ENCODE measurements at regions not wholly inside any gene's neighbourhood (a gene's known extent, or its start where the extent isn't known, plus 50 kb on each side); places are given as distances from the start of the nearest gene placed in this dataset.

- Histone ChIP-seq H3K9ac (replicated peaks in 1 of 4; ENCODE audit: extremely low read depth in 1 of 4, low read depth in 3 of 4, low read length in 3 of 4) (no peak overlapping the region), H4K5ac (ENCODE audit: insufficient read length, low read depth, low read length) (no peak overlapping the region), H4K20me1 (replicated peaks in 1 of 2; ENCODE audit: control insufficient read depth in 1 of 2, insufficient read depth in 2 of 2, low read length in 2 of 2) (no peaks in the 10 kb centered on the region), H3K23me2 (ENCODE audit: low read depth, low read length) (no peaks in the 10 kb centered on the region), H3K9me3 (ENCODE audit: insufficient read depth in 2 of 2, low read depth in 1 of 2, low read length in 1 of 2) (no peaks in the 10 kb centered on the region; a peak in 1 of 4 replicates), H2AK5ac (ENCODE audit: low read depth, low read length) (no peak overlapping the region), H2BK5ac (ENCODE audit: low read depth, low read length) (no peak overlapping the region), H3K27me3 (replicated peaks in 1 of 4; ENCODE audit: control insufficient read depth in 3 of 4, extremely low read depth in 1 of 4, insufficient read depth in 3 of 4, low read length in 3 of 4) (no peaks in the 10 kb centered on the region; a peak in 1 of 7 replicates), H4K91ac (replicated peaks; ENCODE audit: insufficient read length, low read length) (no peak overlapping the region), H3K23ac (ENCODE audit: insufficient read length) (no peak overlapping the region), H3K14ac (ENCODE audit: insufficient read length) (no peak overlapping the region), H3K4me2 (ENCODE audit: insufficient read depth in 1 of 2, low read depth in 2 of 2, low read length in 2 of 2) (no peak overlapping the region), H2AFZ (ENCODE audit: low read length) (no peak overlapping the region), H3K79me1 (ENCODE audit: low read depth, low read length) (no peaks in the 10 kb centered on the region), H2BK15ac (ENCODE audit: low read length) (no peak overlapping the region), H2BK120ac (replicated peaks; ENCODE audit: low read depth, low read length) (no peak overlapping the region), H2BK20ac (ENCODE audit: low read length) (no peak overlapping the region), H3K79me2 (ENCODE audit: control insufficient read depth in 1 of 2, insufficient read depth in 2 of 2, low read length in 2 of 2) (no peaks in the 10 kb centered on the region), H2BK12ac (ENCODE audit: low read depth, low read length) (no peak overlapping the region), H3K4me3 (ENCODE audit: extremely low read depth in 1 of 4, insufficient read depth in 2 of 4, low read depth in 3 of 4, low read length in 4 of 4) (no peak overlapping the region), H3K18ac (ENCODE audit: extremely low read depth, low read length) (no peak overlapping the region), H3K4ac (replicated peaks; ENCODE audit: insufficient read length, low read depth, low read length) (no peak overlapping the region), H3K56ac (replicated peaks; ENCODE audit: insufficient read length, low read depth, low read length) (no peak overlapping the region), H4K8ac (ENCODE audit: extremely low read depth, insufficient read depth, low read length) (no peak overlapping the region), H3K4me1 (replicated peaks in 1 of 4; ENCODE audit: control insufficient read depth in 3 of 4, insufficient read depth in 4 of 4, low read length in 3 of 4) (peaks cover 0 to 3% (median under 1%) of the 10 kb centered on the region in 4 experiments; a peak in 3 of 7 replicates), H3K27ac (ENCODE audit: low read depth, low read length) (no peak overlapping the region), H3K36me3 (ENCODE audit: control insufficient read depth in 2 of 4, insufficient read depth in 4 of 4, low read length in 3 of 4) (no peaks in the 10 kb centered on the region)
- POLR2A ChIA-PET (ENCODE audit: partially characterized antibody) = no interaction called here
- CTCF ChIA-PET (ENCODE audit: partially characterized antibody) = no interaction called here
- TF ChIP-seq POU5F1 (IDR thresholded peaks at IDR 0.05; ENCODE audit: low read depth, low read length) (no peak), CBX5 (IDR thresholded peaks at IDR 0.05; ENCODE audit: low read depth, low read length) (no peak), RXRA (IDR thresholded peaks at IDR 0.05; ENCODE audit: insufficient read depth, low read depth, low read length) (no peak), RNF2 (IDR thresholded peaks at IDR 0.05; ENCODE audit: borderline replicate concordance, low read depth, low read length, missing control alignments, poor library complexity, severe bottlenecking) (no peak), EGR1 (IDR thresholded peaks at IDR 0.05; ENCODE audit: borderline replicate concordance, low read depth, low read length) (no peak), PHF8 (conservative IDR thresholded peaks at IDR 0.05; ENCODE audit: low read depth, low read length) (no peak)
- DNase-seq (ENCODE audit: low read depth in 1 of 2, low spot score in 2 of 2) (no peak), FAIRE-seq (no peak)
- WGBS, 2 experiments (ENCODE audit: extremely low coverage in 1 of 2, insufficient coverage in 1 of 2, insufficient read length in 1 of 2, insufficient replicate concordance in 2 of 2, low coverage in 1 of 2, low lambda C conversion rate in 2 of 2, missing lambda C conversion rate in 1 of 2) = 82% methylated on average over 1 of the region's 1 CpG; no CpG with 5 or more reads in 1 of the 2 experiments
Observed at GRCh38 chr13:21852043-21852442, 181.2 kb downstream of the FGF9 start.
